ENCODE measurements at regions not wholly inside any gene's neighbourhood (a gene's known extent, or its start where the extent isn't known, plus 50 kb on each side); places are given as distances from the start of the nearest gene placed in this dataset.

DNA sequence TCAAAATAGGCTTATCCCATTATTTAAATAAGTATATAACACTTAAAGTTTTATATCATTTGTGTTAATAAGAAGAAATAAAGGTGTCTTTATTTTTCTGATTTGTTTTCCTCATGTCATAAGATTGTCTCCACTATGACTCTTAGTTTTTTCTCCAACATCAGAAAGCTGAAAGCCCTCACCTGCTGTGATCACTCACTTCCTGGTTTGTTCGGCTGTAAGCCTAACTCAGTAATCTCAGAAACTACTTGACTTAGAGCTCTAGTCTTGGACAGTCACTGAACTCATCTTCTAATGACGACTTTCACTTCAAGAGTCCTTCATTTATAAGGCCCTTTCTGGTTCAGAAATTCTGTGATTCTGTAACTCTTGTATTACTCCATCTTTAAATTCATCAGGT lies 311.0 kb downstream of the ZEB2 start:
- H3K4me1 ChIP-seq (ENCODE audit: control insufficient read depth, insufficient read depth, low read length), result no peaks in the 10 kb centered on the region
- H3K4me2 ChIP-seq (ENCODE audit: low read length), result no peak overlapping the region
- no peaks in the 10 kb centered on the region for H3K27me3 ChIP-seq (ENCODE audit: control insufficient read depth, insufficient read depth, low read length)
- no peaks in the 10 kb centered on the region for H3K9me3 ChIP-seq (replicated peaks; ENCODE audit: low read length)
- H3K9ac ChIP-seq (ENCODE audit: low read depth, low read length), result no peak overlapping the region
- H3K36me3 ChIP-seq (ENCODE audit: insufficient read depth, low read length), result no peaks in the 10 kb centered on the region
- H3K4me3 ChIP-seq (ENCODE audit: low read length), result no peak overlapping the region

GRCh38 chr2:144206019-144206418 lies 313.9 kb downstream of the ZEB2 start:
- Histone ChIP-seq H3K9ac (ENCODE audit: low read depth, low read length) (no peak overlapping the region), H3K27me3 (ENCODE audit: control insufficient read depth, insufficient read depth, low read length) (no peaks in the 10 kb centered on the region), H3K4me2 (ENCODE audit: low read length) (no peak overlapping the region), H3K9me3 (replicated peaks; ENCODE audit: low read length) (no peaks in the 10 kb centered on the region), H3K4me3 (ENCODE audit: low read length) (no peak overlapping the region), H3K36me3 (ENCODE audit: insufficient read depth, low read length) (no peaks in the 10 kb centered on the region), H3K4me1 (ENCODE audit: control insufficient read depth, insufficient read depth, low read length) (peaks cover 12% of the 10 kb centered on the region)

DNA sequence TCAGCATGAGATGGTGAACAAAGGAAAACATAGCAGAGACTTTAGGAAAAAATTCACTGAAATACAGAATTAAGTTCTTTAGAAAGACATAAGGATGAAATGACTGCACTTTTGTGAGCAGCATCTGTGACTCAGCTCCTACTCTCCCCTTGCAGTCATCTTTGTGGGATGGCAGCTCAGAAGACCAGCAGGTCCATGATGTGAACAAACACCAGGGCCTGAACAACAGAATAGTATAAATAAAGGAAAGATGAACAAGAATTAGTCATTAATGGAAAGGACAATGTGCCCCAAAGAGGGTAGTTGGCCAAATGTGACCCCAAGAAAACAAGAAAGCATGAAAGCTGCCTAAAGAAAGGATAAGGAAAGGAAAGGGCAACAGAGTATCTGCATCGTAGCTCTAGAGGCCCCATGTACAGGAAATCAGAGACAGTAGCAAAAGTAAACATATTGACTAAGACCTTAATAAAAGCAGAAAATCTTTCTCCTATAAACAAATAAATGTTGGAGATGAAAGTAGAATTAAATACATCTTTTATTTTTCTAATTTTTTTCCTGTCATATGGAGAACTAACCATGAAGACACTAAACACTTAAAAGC lies 318.0 kb downstream of the ZEB2 start:
- Histone ChIP-seq H3K4me3 (ENCODE audit: low read length) (no peak overlapping the region), H3K27me3 (ENCODE audit: control insufficient read depth, insufficient read depth, low read length) (no peaks in the 10 kb centered on the region), H3K4me1 (ENCODE audit: control insufficient read depth, insufficient read depth, low read length) (peaks cover 14% of the 10 kb centered on the region), H3K36me3 (ENCODE audit: insufficient read depth, low read length) (no peaks in the 10 kb centered on the region), H3K9me3 (replicated peaks; ENCODE audit: low read length) (no peaks in the 10 kb centered on the region), H3K4me2 (ENCODE audit: low read length) (peak overlapping the region; percentile 15), H3K9ac (ENCODE audit: low read depth, low read length) (no peak overlapping the region)

GRCh38 chr2:144201126-144201525 lies 318.8 kb downstream of the ZEB2 start:
- Histone ChIP-seq H3K4me1 (ENCODE audit: control insufficient read depth, insufficient read depth, low read length) (peaks cover 14% of the 10 kb centered on the region), H3K4me3 (ENCODE audit: low read length) (no peak overlapping the region), H3K27me3 (ENCODE audit: control insufficient read depth, insufficient read depth, low read length) (no peaks in the 10 kb centered on the region), H3K9me3 (replicated peaks; ENCODE audit: low read length) (no peaks in the 10 kb centered on the region), H3K36me3 (ENCODE audit: insufficient read depth, low read length) (no peaks in the 10 kb centered on the region), H3K4me2 (ENCODE audit: low read length) (no peak overlapping the region), H3K9ac (ENCODE audit: low read depth, low read length) (no peak overlapping the region)

DNA sequence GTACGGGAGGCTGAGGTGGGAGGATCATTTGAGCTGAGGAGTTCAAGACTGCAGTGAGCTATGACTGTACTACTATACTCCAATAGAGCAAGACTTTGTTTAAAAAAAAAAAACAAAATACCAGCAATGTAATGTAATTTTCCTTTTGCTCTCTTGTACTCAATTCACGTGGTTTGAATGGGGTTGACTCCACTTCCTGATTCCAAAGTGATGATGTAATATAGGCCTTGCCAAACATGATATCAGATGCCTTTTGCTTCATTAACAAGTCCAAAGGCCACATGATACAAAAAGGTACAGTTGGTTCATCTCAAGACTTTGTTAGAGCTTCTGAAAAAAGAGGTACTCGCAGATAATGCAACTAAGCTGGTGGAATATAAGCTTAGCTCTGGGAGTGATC lies 321.8 kb downstream of the ZEB2 start:
- Histone ChIP-seq H3K4me1 (ENCODE audit: control insufficient read depth, insufficient read depth, low read length) (peaks cover 14% of the 10 kb centered on the region), H3K36me3 (ENCODE audit: insufficient read depth, low read length) (no peaks in the 10 kb centered on the region), H3K9me3 (replicated peaks; ENCODE audit: low read length) (no peaks in the 10 kb centered on the region), H3K4me3 (ENCODE audit: low read length) (no peak overlapping the region), H3K27me3 (ENCODE audit: control insufficient read depth, insufficient read depth, low read length) (no peaks in the 10 kb centered on the region), H3K4me2 (ENCODE audit: low read length) (no peak overlapping the region), H3K9ac (ENCODE audit: low read depth, low read length) (no peak overlapping the region)

DNA sequence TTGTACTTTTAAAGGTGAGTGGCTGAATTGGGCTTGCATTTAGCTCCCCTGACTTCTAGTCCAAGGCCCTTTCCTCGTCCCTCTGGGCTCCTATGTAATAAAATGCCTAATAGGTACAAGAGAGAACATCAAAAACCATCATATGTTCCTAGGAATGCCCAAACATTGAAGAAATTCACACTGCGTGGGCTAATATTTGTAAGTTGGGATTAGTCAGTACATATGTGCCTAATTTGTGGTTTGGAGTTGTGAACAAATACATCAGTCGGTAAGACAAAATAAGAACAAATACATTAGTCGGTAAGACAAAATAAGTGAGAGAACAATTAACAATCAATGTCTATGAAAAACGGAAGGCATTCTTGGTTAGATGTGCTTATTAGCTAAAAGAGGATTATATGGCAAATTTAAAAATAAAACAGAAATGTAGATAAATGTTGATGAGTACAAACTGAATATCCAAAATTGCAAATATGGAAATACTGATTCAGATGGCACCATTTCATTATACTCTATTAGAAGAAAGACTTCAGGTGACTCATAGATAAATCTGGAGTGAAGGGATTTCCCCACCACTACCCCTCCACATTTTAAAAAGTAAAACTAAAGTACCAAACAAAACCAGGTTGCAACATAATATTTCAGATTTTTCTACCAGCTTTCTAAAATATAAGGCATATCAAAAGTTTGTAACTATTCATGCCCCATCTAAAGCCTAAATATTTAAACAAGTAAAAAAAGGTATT lies 325.4 kb downstream of the ZEB2 start:
- no peak overlapping the region for H3K4me2 ChIP-seq (ENCODE audit: low read length)
- H3K36me3 ChIP-seq (ENCODE audit: insufficient read depth, low read length), result no peaks in the 10 kb centered on the region
- H3K4me1 ChIP-seq (ENCODE audit: control insufficient read depth, insufficient read depth, low read length), result peaks cover 2% of the 10 kb centered on the region
- H3K9ac ChIP-seq (ENCODE audit: low read depth, low read length), result no peak overlapping the region
- H3K4me3 ChIP-seq (ENCODE audit: low read length), result no peak overlapping the region
- H3K9me3 ChIP-seq (replicated peaks; ENCODE audit: low read length), result no peaks in the 10 kb centered on the region
- no peaks in the 10 kb centered on the region for H3K27me3 ChIP-seq (ENCODE audit: control insufficient read depth, insufficient read depth, low read length)

DNA sequence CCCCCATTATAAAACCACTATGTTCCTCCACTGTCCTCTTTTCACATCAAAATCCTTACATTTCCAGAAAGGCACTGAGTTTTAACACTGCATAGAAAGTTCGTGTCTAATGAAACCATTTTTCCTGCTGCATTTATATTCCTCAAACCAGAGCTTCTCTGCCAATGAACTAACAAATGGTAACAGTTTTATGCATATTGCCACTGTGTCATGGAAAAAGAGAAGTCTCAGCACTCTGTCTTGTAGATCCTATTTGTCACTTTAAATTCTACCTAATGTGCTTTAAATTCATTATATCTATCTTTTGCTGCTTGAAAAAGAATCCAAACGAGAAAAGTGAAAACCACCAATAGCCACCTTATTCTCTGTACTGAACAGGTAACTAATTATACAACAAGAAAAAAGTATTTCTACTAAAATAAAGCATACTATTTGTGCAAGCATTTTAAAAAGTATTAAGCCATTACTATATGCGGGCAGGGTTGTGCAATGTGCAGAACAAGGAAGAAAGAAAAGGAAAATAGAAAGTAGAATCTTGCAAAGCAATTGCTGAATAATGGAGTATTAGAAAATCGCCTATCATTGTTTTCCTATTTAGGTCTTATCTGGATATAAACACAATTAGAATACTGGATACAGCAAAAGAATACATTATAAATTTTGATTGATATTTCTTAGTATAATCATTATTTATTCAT lies 328.9 kb downstream of the ZEB2 start:
- no peaks in the 10 kb centered on the region for H3K4me1 ChIP-seq (ENCODE audit: control insufficient read depth, insufficient read depth, low read length)
- H3K27me3 ChIP-seq (ENCODE audit: control insufficient read depth, insufficient read depth, low read length), result no peaks in the 10 kb centered on the region
- H3K9me3 ChIP-seq (replicated peaks; ENCODE audit: low read length), result no peaks in the 10 kb centered on the region
- H3K36me3 ChIP-seq (ENCODE audit: insufficient read depth, low read length), result no peaks in the 10 kb centered on the region
- no peak overlapping the region for H3K4me2 ChIP-seq (ENCODE audit: low read length)
- H3K9ac ChIP-seq (ENCODE audit: low read depth, low read length), result no peak overlapping the region
- no peak overlapping the region for H3K4me3 ChIP-seq (ENCODE audit: low read length)

DNA sequence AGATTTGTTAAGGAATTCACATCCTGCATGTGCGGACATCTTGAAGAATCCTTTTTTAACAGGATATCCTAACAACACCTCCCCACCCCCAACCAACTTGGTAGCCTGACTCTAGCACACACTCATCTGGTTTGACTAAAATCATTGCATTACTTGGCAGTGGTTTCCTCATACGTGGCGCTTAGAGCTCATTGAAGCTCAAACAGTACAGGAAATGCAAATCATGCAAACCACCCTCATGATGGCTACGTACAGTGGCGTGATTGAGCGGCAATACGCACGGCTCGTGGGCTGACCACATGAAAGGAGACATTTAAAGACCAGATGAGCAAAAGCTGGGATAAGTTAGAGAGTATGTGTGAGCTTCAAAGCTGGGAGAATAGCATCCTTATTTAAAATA lies 336.2 kb downstream of the ZEB2 start:
- H3K27me3 ChIP-seq (ENCODE audit: control insufficient read depth, insufficient read depth, low read length), result no peaks in the 10 kb centered on the region

GRCh38 chr2:144181001-144181400 lies 338.9 kb downstream of the ZEB2 start:
- H3K36me3 ChIP-seq (ENCODE audit: insufficient read depth, low read length), result no peaks in the 10 kb centered on the region
- no peaks in the 10 kb centered on the region for H3K9me3 ChIP-seq (replicated peaks; ENCODE audit: low read length)
- no peak overlapping the region for H3K9ac ChIP-seq (ENCODE audit: low read depth, low read length)
- no peak overlapping the region for H3K4me2 ChIP-seq (ENCODE audit: low read length)
- no peaks in the 10 kb centered on the region for H3K27me3 ChIP-seq (ENCODE audit: control insufficient read depth, insufficient read depth, low read length)
- H3K4me3 ChIP-seq (ENCODE audit: low read length), result no peak overlapping the region
- H3K4me1 ChIP-seq (ENCODE audit: control insufficient read depth, insufficient read depth, low read length), result no peaks in the 10 kb centered on the region

More for the DNA sequence above, 336.2 kb downstream of the ZEB2 start:
- Histone ChIP-seq H3K4me3 (ENCODE audit: low read length) (no peak overlapping the region), H3K9ac (ENCODE audit: low read depth, low read length) (no peak overlapping the region), H3K36me3 (ENCODE audit: insufficient read depth, low read length) (no peaks in the 10 kb centered on the region), H3K9me3 (replicated peaks; ENCODE audit: low read length) (no peaks in the 10 kb centered on the region), H3K4me1 (ENCODE audit: control insufficient read depth, insufficient read depth, low read length) (no peaks in the 10 kb centered on the region), H3K4me2 (ENCODE audit: low read length) (no peak overlapping the region)

- Histone ChIP-seq H3K4me2 (ENCODE audit: low read length) (no peak overlapping the region), H3K36me3 (ENCODE audit: insufficient read depth, low read length) (no peaks in the 10 kb centered on the region), H3K4me3 (ENCODE audit: low read length) (no peak overlapping the region), H3K27me3 (ENCODE audit: control insufficient read depth, insufficient read depth, low read length) (no peaks in the 10 kb centered on the region), H3K9ac (ENCODE audit: low read depth, low read length) (no peak overlapping the region), H3K4me1 (ENCODE audit: control insufficient read depth, insufficient read depth, low read length) (no peaks in the 10 kb centered on the region), H3K9me3 (replicated peaks; ENCODE audit: low read length) (no peaks in the 10 kb centered on the region)
Observed at GRCh38 chr2:144180131-144180530, 339.8 kb downstream of the ZEB2 start.

DNA sequence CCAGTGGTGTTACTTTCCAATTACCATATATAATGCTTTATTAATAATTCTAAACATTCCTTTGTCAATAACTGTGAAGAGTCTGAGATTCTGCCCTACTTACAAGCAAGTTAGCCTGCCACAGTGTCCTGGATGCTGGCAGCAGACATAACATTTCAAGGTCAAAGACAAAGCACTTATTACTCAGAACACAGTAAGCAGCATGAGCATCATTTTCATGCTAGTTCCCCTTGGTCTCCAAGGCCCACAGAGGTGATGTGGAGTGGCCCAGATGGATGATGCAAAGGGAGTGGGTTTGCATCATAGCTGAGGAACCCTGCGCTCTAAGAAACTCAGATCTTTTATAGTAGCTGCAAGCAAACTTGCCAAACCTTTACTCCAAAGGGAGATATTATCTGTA lies 349.7 kb downstream of the ZEB2 start:
- Histone ChIP-seq H3K36me3 (ENCODE audit: insufficient read depth, low read length) (peaks cover 3% of the 10 kb centered on the region), H3K9me3 (replicated peaks; ENCODE audit: low read length) (no peaks in the 10 kb centered on the region), H3K9ac (ENCODE audit: low read depth, low read length) (no peak overlapping the region), H3K4me3 (ENCODE audit: low read length) (no peak overlapping the region), H3K27me3 (ENCODE audit: control insufficient read depth, insufficient read depth, low read length) (no peaks in the 10 kb centered on the region), H3K4me1 (ENCODE audit: control insufficient read depth, insufficient read depth, low read length) (no peaks in the 10 kb centered on the region), H3K4me2 (ENCODE audit: low read length) (no peak overlapping the region)

Data from skeletal muscle satellite cell (primary cell).